Colonic mucosa (tissue), 4 donors: ENCODE measurements at regions not wholly inside any gene's neighbourhood (a gene's known extent, or its start where the extent isn't known, plus 50 kb on each side); places are given as distances from the start of the nearest gene placed in this dataset.

Experiments
- DNase-seq: peaks from one replicate; pipeline ENCODE4 v3.0.0-alpha.2; 2020
- H3K27ac ChIP-seq: fragments of 200-600 bp; one replicate; pipeline ENCODE4 v1.8.0; 2021
- H3K27me3 ChIP-seq: fragments of 200-600 bp; one replicate; pipeline ENCODE4 v1.8.0; 2021
- H3K36me3 ChIP-seq: fragments of 200-600 bp; one replicate; pipeline ENCODE4 v1.8.0; 2021
- H3K4me1 ChIP-seq: fragments of 200-600 bp; one replicate; pipeline ENCODE4 v1.8.0; 2021; ENCODE audit warnings: mild to moderate bottlenecking
- H3K4me3 ChIP-seq: fragments of 200-600 bp; one replicate; pipeline ENCODE4 v1.8.0; 2021
- H3K9ac ChIP-seq, 2 donors: one replicate each; pipeline ENCODE4 v1.7.0; 2013; ENCODE audit warnings: control low read depth in 2 of 2, low read depth in 2 of 2, low read length in 2 of 2
- H3K9me3 ChIP-seq: fragments of 200-600 bp; one replicate; pipeline ENCODE4 v1.8.0; 2021
- intact Hi-C: fragments of 100-400 bp; cut with DNase I; formaldehyde crosslinking; loops from one replicate; pipeline ENCODE4 v1.14.1; 2022
- TF ChIP-seq, protein P1 (sequence below): fragments of 200-600 bp; IDR thresholded peaks from one replicate; pipeline ENCODE4 v1.8.0; 2022; ENCODE audit warnings: antibody characterized with exemption, mild to moderate bottlenecking
- donor health status: healthy.
- donor health status: DM: no; HTN: no; CAD: no.
- donor health status: DM: no; HTN: no; CAD: no.

DNA sequence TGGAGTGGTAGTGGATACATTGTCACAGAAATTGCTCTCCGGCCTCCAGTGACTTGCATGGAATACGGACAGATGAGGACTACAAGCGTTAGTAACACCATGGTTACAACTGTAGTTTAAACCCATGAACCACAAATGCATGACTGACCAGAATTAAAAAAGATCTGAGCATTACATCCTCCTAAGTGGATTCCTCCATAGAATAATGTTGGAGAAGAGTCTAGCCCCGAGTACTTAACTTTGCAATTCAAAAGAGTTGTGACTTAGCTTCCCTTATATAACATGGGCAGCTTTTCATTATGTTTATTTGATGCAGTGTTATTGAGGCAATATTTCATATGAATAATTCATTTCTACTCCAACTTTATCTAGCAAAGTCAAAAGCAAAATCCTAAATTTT lies 457.2 kb upstream of the TMPO start:
- TF ChIP-seq, protein P1, sequence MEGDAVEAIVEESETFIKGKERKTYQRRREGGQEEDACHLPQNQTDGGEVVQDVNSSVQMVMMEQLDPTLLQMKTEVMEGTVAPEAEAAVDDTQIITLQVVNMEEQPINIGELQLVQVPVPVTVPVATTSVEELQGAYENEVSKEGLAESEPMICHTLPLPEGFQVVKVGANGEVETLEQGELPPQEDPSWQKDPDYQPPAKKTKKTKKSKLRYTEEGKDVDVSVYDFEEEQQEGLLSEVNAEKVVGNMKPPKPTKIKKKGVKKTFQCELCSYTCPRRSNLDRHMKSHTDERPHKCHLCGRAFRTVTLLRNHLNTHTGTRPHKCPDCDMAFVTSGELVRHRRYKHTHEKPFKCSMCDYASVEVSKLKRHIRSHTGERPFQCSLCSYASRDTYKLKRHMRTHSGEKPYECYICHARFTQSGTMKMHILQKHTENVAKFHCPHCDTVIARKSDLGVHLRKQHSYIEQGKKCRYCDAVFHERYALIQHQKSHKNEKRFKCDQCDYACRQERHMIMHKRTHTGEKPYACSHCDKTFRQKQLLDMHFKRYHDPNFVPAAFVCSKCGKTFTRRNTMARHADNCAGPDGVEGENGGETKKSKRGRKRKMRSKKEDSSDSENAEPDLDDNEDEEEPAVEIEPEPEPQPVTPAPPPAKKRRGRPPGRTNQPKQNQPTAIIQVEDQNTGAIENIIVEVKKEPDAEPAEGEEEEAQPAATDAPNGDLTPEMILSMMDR: no peak
- no peak overlapping the region for H3K9ac ChIP-seq
- intact Hi-C loops: no loop called here

DNA sequence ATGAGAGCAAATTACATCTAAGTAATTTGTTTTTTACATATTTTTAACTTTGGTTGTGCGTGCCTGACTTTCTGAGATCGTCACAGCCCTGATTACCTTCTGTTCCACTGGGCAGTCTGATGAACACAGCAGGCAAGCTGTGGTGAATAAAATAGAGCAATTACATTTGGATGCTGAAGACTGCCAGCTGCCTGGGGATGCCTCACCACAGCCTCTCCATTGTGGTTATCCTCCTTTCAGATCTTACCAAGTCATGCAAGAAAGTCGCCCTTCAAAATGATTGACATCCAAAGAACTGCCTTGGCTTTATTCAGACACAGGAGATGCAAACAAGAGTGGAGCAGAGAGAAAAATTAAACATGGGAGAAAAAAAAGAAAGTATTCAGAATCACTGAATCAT lies 456.6 kb upstream of the TMPO start:
- no peaks in the 10 kb centered on the region for H3K4me1 ChIP-seq
- H3K4me3 ChIP-seq: no peak overlapping the region
- no peaks in the 10 kb centered on the region for H3K27me3 ChIP-seq
- DNase-seq: no peak
- intact Hi-C loops: no loop called here
- no peak overlapping the region for H3K27ac ChIP-seq
- TF ChIP-seq, protein P1: no peak
- no peaks in the 10 kb centered on the region for H3K36me3 ChIP-seq
- no peak overlapping the region for H3K9ac ChIP-seq
- H3K9me3 ChIP-seq: no peaks in the 10 kb centered on the region

More for the DNA sequence above, 457.2 kb upstream of the TMPO start:
- Histone ChIP-seq H3K27ac (no peak overlapping the region), H3K36me3 (no peaks in the 10 kb centered on the region), H3K9me3 (no peaks in the 10 kb centered on the region), H3K27me3 (no peaks in the 10 kb centered on the region), H3K4me3 (no peak overlapping the region), H3K4me1 (no peaks in the 10 kb centered on the region)
- no peak for DNase-seq

DNA sequence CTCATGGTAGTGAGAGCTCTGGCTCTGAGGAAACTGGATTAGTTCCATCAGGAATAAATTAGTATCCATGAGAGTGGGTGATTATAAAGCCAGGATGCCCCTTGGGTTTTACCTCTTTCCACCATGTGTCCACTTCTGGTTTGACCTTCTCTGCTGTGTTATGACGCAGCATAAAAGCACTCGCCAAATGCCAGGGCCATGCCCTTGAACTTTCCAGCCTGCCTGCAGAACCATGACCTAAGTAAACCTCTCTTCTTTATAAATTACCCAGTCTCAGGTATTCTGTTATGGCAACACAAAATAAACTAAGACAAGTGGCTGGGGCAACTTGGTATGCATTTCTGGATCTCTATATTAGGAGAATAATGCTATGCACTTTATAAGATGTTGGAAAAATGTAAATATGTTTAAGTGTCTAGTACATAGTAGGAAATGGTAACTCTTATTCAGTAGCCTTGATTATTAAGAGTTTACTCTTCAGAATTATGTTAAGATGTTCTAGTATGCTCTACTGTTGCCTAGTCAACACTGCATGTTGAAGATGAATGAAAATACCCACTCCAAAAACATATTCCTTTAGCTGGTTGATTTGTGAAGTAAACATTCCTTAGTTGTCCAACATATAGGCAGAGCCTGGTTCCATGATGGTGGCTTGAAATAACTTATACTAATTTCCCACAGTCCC lies 455.6 kb upstream of the TMPO start:
- no peak for DNase-seq
- H3K4me1 ChIP-seq: no peaks in the 10 kb centered on the region
- TF ChIP-seq, protein P1: no peak

DNA sequence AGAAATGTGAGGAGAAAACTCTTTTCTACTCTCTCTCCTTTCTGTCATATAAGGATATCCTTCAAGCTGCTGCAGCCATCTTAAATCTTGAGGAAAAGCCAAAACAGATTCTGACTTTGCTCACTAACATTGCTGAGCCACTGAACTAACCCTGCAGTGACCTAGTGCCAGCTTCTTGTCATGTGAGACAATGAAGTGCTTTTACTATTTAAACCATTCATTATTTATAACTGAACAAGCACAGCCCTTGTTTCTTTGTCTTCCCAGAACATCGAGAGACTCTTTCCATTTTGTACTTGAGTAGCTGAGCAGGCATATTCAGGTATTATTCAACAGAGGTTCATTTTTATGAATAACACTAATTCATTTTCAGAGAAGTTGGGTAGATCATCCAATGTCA lies 455.0 kb upstream of the TMPO start:
- TF ChIP-seq, protein P1: no peak
- Histone ChIP-seq H3K36me3 (no peaks in the 10 kb centered on the region), H3K27ac (no peak overlapping the region), H3K9me3 (no peaks in the 10 kb centered on the region), H3K9ac (no peak overlapping the region), H3K4me1 (no peaks in the 10 kb centered on the region), H3K4me3 (no peak overlapping the region), H3K27me3 (no peaks in the 10 kb centered on the region)
- intact Hi-C loops: no loop called here
- no peak for DNase-seq

More for the DNA sequence above, 455.6 kb upstream of the TMPO start:
- Histone ChIP-seq H3K9me3 (no peaks in the 10 kb centered on the region), H3K27me3 (no peaks in the 10 kb centered on the region), H3K27ac (no peak overlapping the region), H3K9ac (no peak overlapping the region), H3K36me3 (no peaks in the 10 kb centered on the region), H3K4me3 (no peak overlapping the region)
- intact Hi-C loops: no loop called here

DNA sequence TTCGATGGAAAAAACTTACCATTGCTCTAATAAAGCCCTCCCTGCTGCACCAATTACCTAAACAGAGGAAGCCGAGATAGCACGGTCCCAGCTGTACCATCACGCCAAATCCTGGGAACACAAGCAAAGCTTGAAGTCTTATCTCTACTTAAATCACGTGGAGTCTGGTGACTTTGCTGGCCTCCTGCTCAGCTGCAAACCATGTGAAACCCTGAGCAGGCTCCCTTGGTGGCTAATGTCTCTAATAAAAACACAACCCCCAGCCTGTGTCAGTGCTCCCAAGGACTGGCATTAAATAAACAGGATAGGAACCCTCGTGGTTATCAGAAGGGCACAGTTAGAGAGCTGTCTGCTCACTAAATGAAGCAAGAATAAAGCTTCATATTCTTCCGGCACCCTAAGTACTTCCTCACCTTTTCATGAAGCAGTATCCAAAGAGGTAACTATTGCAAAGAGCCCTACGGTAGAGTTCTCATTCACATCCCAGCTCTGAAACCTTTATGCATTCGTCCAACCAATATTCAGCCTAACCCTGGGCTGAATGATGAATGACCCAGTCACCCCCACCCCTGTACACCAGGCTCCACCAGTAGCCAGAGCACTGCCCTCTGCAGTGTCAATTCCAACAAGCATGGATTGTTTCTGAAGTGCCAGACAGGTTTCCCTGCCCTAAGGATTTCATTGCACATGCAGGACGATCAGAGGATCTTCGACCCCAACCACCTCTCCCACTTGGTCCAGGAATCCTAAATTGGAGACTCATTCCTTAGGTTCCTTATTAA lies 452.7 kb upstream of the TMPO start:
- Histone ChIP-seq H3K4me1 (no peaks in the 10 kb centered on the region), H3K27me3 (no peaks in the 10 kb centered on the region), H3K9me3 (no peaks in the 10 kb centered on the region), H3K27ac (no peak overlapping the region), H3K36me3 (no peaks in the 10 kb centered on the region), H3K9ac (no peak overlapping the region), H3K4me3 (no peak overlapping the region)
- TF ChIP-seq, protein P1: no peak
- intact Hi-C loops: no loop called here
- no peak for DNase-seq
